T-helper 1 cell treated with Interleukin-12 subunit alpha and Interleukin-12 subunit beta and Interleukin-4 antibody, amounts not matched to agents 30 μg/mL and 1 μg/mL, for 36 hours (primary cell): ENCODE measurements at regions not wholly inside any gene's neighbourhood (a gene's known extent, or its start where the extent isn't known, plus 50 kb on each side); places are given as distances from the start of the nearest gene placed in this dataset.
"Not testable (repeated sequence)": the region's sequence is repeated elsewhere in the genome, so short reads cannot be mapped to it uniquely, and the experiment has no call there.

ENCODE experiments used
- H3K27ac Mint-ChIP-seq: one replicate; pipeline ENCODE4 v1.8.0; 2021; ENCODE audit warnings: mild to moderate bottlenecking, mixed read lengths
- H3K27me3 Mint-ChIP-seq: one replicate; pipeline ENCODE4 v1.8.0; 2021; ENCODE audit warnings: low read depth, mixed read lengths
- H3K36me3 Mint-ChIP-seq: one replicate; pipeline ENCODE4 v1.8.0; 2021; ENCODE audit warnings: low read depth, mixed read lengths
- H3K4me1 Mint-ChIP-seq: one replicate; pipeline ENCODE4 v1.8.0; 2021; ENCODE audit warnings: low read depth, mixed read lengths
- H3K4me3 Mint-ChIP-seq: one replicate; pipeline ENCODE4 v1.8.0; 2021; ENCODE audit warnings: mild to moderate bottlenecking, moderate library complexity, mixed read lengths
- H3K9me3 Mint-ChIP-seq: one replicate; pipeline ENCODE4 v1.8.0; 2021; ENCODE audit warnings: mixed read lengths

- Mint-ChIP-seq H3K27ac (no peak overlapping the region), H3K4me1 (no peaks in the 10 kb centered on the region), H3K4me3 (no peak overlapping the region), H3K36me3 (no peaks in the 10 kb centered on the region), H3K9me3 (no peaks in the 10 kb centered on the region), H3K27me3 (no peaks in the 10 kb centered on the region)
These were observed 412.9 kb upstream of the NFE2L3 start for GRCh38 chr7:25739143-25739542.

GRCh38 chr7:25742316-25742715, 409.7 kb upstream of the NFE2L3 start:
- H3K4me3 Mint-ChIP-seq, result no peak overlapping the region
- H3K27ac Mint-ChIP-seq, result no peak overlapping the region

GRCh38 chr7:25743670-25744451, 408.1 kb upstream of the NFE2L3 start:
- H3K27me3 Mint-ChIP-seq, H3K36me3 Mint-ChIP-seq, H3K4me3 Mint-ChIP-seq, H3K27ac Mint-ChIP-seq, H3K4me1 Mint-ChIP-seq, H3K9me3 Mint-ChIP-seq: not testable (repeated sequence)

More at GRCh38 chr7:25742316-25742715, 409.7 kb upstream of the NFE2L3 start:
- H3K4me1 Mint-ChIP-seq, result no peaks in the 10 kb centered on the region
- H3K9me3 Mint-ChIP-seq, result no peaks in the 10 kb centered on the region
- H3K27me3 Mint-ChIP-seq, result no peaks in the 10 kb centered on the region
- H3K36me3 Mint-ChIP-seq, result no peaks in the 10 kb centered on the region

GRCh38 chr7:25750744-25751508, 401.1 kb upstream of the NFE2L3 start:
- H3K9me3 Mint-ChIP-seq, result no peaks in the 10 kb centered on the region
- H3K27ac Mint-ChIP-seq, result no peak overlapping the region
- H3K36me3 Mint-ChIP-seq, result no peaks in the 10 kb centered on the region
- H3K27me3 Mint-ChIP-seq, result peaks cover 3% of the 10 kb centered on the region
- H3K4me3 Mint-ChIP-seq, result no peak overlapping the region
- no peaks in the 10 kb centered on the region for H3K4me1 Mint-ChIP-seq

GRCh38 chr7:25752154-25752553, 399.8 kb upstream of the NFE2L3 start:
- H3K4me3 Mint-ChIP-seq, result no peak overlapping the region
- H3K9me3 Mint-ChIP-seq, result no peaks in the 10 kb centered on the region
- H3K36me3 Mint-ChIP-seq, result no peaks in the 10 kb centered on the region
- no peak overlapping the region for H3K27ac Mint-ChIP-seq
- peaks cover 3% of the 10 kb centered on the region for H3K27me3 Mint-ChIP-seq
- H3K4me1 Mint-ChIP-seq, result no peaks in the 10 kb centered on the region

- H3K27ac Mint-ChIP-seq, result no peak overlapping the region
- no peak overlapping the region for H3K4me3 Mint-ChIP-seq
- no peaks in the 10 kb centered on the region for H3K4me1 Mint-ChIP-seq
- no peaks in the 10 kb centered on the region for H3K9me3 Mint-ChIP-seq
- H3K36me3 Mint-ChIP-seq, result no peaks in the 10 kb centered on the region
- peaks cover 3% of the 10 kb centered on the region for H3K27me3 Mint-ChIP-seq
These were observed 398.8 kb upstream of the NFE2L3 start for GRCh38 chr7:25752967-25753791.

GRCh38 chr7:25753837-25754236, 398.2 kb upstream of the NFE2L3 start:
- Mint-ChIP-seq H3K4me3 (no peak overlapping the region), H3K27me3 (peaks cover 3% of the 10 kb centered on the region), H3K36me3 (no peaks in the 10 kb centered on the region), H3K9me3 (no peaks in the 10 kb centered on the region), H3K27ac (no peak overlapping the region), H3K4me1 (no peaks in the 10 kb centered on the region)

GRCh38 chr7:25754333-25754732, 397.7 kb upstream of the NFE2L3 start:
- Mint-ChIP-seq H3K4me1 (no peaks in the 10 kb centered on the region), H3K27me3 (peaks cover 3% of the 10 kb centered on the region), H3K4me3 (no peak overlapping the region), H3K9me3 (no peaks in the 10 kb centered on the region), H3K36me3 (no peaks in the 10 kb centered on the region), H3K27ac (no peak overlapping the region)

GRCh38 chr7:25754751-25755150, 397.2 kb upstream of the NFE2L3 start:
- H3K27ac Mint-ChIP-seq, result no peak overlapping the region
- no peak overlapping the region for H3K4me3 Mint-ChIP-seq
- H3K4me1 Mint-ChIP-seq, result no peaks in the 10 kb centered on the region

GRCh38 chr7:25756601-25757000, 395.4 kb upstream of the NFE2L3 start:
- no peaks in the 10 kb centered on the region for H3K9me3 Mint-ChIP-seq
- H3K27ac Mint-ChIP-seq, result no peak overlapping the region
- no peak overlapping the region for H3K4me3 Mint-ChIP-seq
- no peaks in the 10 kb centered on the region for H3K4me1 Mint-ChIP-seq
- no peaks in the 10 kb centered on the region for H3K36me3 Mint-ChIP-seq
- peaks cover 3% of the 10 kb centered on the region for H3K27me3 Mint-ChIP-seq

More at GRCh38 chr7:25754751-25755150, 397.2 kb upstream of the NFE2L3 start:
- Mint-ChIP-seq H3K36me3 (no peaks in the 10 kb centered on the region), H3K9me3 (no peaks in the 10 kb centered on the region), H3K27me3 (peaks cover 3% of the 10 kb centered on the region)

- Mint-ChIP-seq H3K36me3 (no peaks in the 10 kb centered on the region), H3K4me3 (no peak overlapping the region), H3K9me3 (no peaks in the 10 kb centered on the region), H3K4me1 (no peaks in the 10 kb centered on the region), H3K27me3 (no peaks in the 10 kb centered on the region), H3K27ac (no peak overlapping the region)
These were observed 393.4 kb upstream of the NFE2L3 start for GRCh38 chr7:25758559-25758958.

GRCh38 chr7:25759286-25759685, 392.7 kb upstream of the NFE2L3 start:
- Mint-ChIP-seq H3K27ac (no peak overlapping the region), H3K36me3 (no peaks in the 10 kb centered on the region), H3K4me1 (no peaks in the 10 kb centered on the region), H3K9me3 (no peaks in the 10 kb centered on the region), H3K4me3 (no peak overlapping the region), H3K27me3 (no peaks in the 10 kb centered on the region)

- no peaks in the 10 kb centered on the region for H3K27me3 Mint-ChIP-seq
- H3K9me3 Mint-ChIP-seq, result no peaks in the 10 kb centered on the region
- no peaks in the 10 kb centered on the region for H3K36me3 Mint-ChIP-seq
- H3K27ac Mint-ChIP-seq, result no peak overlapping the region
- H3K4me1 Mint-ChIP-seq, result no peaks in the 10 kb centered on the region
- H3K4me3 Mint-ChIP-seq, result no peak overlapping the region
These were observed 392.2 kb upstream of the NFE2L3 start for GRCh38 chr7:25759748-25760147.

GRCh38 chr7:25762511-25763462, 389.2 kb upstream of the NFE2L3 start:
- no peak overlapping the region for H3K4me3 Mint-ChIP-seq
- no peaks in the 10 kb centered on the region for H3K4me1 Mint-ChIP-seq
- H3K36me3 Mint-ChIP-seq, result no peaks in the 10 kb centered on the region
- H3K27me3 Mint-ChIP-seq, result no peaks in the 10 kb centered on the region
- H3K9me3 Mint-ChIP-seq, result no peaks in the 10 kb centered on the region
- no peak overlapping the region for H3K27ac Mint-ChIP-seq
